ENCODE measurements at regions not wholly inside any gene's neighbourhood (a gene's known extent, or its start where the extent isn't known, plus 50 kb on each side); places are given as distances from the start of the nearest gene placed in this dataset.

DNA sequence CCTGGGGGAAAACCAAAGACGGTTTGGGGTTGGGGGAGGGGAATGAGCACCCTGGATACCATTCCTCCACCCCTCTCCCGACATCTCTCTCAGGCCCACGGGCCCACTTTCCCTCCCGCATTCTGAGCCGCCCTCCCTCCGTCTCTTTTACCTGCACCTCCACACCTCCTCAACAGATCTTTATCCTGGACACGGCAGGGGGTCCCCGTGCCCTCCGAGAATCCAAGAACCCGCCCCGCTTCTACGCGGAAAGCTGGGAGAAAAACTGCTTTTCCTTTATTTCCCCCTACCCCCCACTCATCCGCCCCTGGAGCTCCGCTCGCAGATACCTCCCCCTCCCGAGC, 108.8 kb downstream of the NAV1 start:
- DNase-seq (ENCODE audit: extremely low read depth, insufficient read length) = no peak
- Histone ChIP-seq H3K4me3 (replicated peaks; ENCODE audit: low read depth, low read length) (no peak overlapping the region), H3K27me3 (replicated peaks; ENCODE audit: control insufficient read depth, insufficient read depth, low read length) (peaks cover 1% of the 10 kb centered on the region), H3K36me3 (ENCODE audit: control insufficient read depth, insufficient read depth, low read length) (no peaks in the 10 kb centered on the region)
- TF ChIP-seq CTCF (IDR thresholded peaks at IDR 0.05; ENCODE audit: insufficient read depth, low read length, poor library complexity, severe bottlenecking) = no peak

- no peak for TF ChIP-seq CTCF (IDR thresholded peaks at IDR 0.05; ENCODE audit: insufficient read depth, low read length, poor library complexity, severe bottlenecking)
- peaks cover 1% of the 10 kb centered on the region for H3K27me3 ChIP-seq (replicated peaks; ENCODE audit: control insufficient read depth, insufficient read depth, low read length)
- H3K4me3 ChIP-seq (replicated peaks; ENCODE audit: low read depth, low read length) = no peak overlapping the region
- no peaks in the 10 kb centered on the region for H3K36me3 ChIP-seq (ENCODE audit: control insufficient read depth, insufficient read depth, low read length)
- DNase-seq (ENCODE audit: extremely low read depth, insufficient read length) = no peak
Measured at GRCh38 chr1:201648066-201648906, 109.4 kb downstream of the NAV1 start.

DNA sequence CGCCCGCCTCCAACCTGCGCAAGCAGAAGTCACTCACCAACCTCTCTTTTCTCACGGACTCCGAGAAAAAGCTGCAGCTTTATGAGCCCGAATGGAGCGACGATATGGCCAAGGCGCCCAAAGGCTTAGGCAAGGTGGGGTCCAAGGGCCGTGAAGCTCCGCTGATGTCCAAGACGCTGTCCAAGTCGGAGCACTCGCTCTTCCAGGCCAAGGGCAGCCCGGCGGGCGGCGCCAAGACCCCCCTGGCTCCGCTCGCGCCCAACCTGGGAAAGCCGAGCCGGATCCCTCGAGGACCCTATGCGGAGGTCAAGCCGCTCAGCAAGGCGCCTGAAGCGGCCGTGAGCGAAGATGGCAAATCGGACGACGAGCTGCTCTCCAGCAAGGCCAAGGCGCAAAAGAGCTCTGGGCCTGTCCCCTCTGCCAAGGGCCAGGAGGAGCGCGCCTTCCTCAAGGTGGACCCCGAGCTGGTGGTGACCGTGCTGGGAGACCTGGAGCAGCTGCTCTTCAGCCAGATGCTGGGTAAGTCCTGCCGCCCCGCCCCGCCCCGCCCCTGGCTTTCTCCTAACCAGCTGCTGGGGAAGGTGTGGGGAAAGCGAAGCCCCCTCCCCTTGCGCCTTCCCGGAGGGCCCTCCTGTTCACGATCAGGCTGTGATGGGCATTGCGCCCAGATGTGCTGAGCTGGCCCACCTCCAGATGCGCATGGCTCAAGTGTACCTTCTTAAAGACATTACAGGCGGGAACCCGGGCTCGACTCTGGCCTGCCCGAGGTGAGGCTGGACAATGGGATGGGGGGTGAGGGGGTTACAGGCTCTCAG, 110.2 kb downstream of the NAV1 start:
- H3K36me3 ChIP-seq (ENCODE audit: control insufficient read depth, insufficient read depth, low read length) = no peaks in the 10 kb centered on the region
- H3K27me3 ChIP-seq (replicated peaks; ENCODE audit: control insufficient read depth, insufficient read depth, low read length) = peaks cover 1% of the 10 kb centered on the region
- TF ChIP-seq CTCF (IDR thresholded peaks at IDR 0.05; ENCODE audit: insufficient read depth, low read length, poor library complexity, severe bottlenecking) = no peak
- no peak for DNase-seq (ENCODE audit: extremely low read depth, insufficient read length)
- H3K4me3 ChIP-seq (replicated peaks; ENCODE audit: low read depth, low read length) = no peak overlapping the region

- H3K36me3 ChIP-seq (ENCODE audit: control insufficient read depth, insufficient read depth, low read length) = no peaks in the 10 kb centered on the region
- TF ChIP-seq CTCF (IDR thresholded peaks at IDR 0.05; ENCODE audit: insufficient read depth, low read length, poor library complexity, severe bottlenecking) = no peak
- H3K4me3 ChIP-seq (replicated peaks; ENCODE audit: low read depth, low read length) = no peak overlapping the region
- H3K27me3 ChIP-seq (replicated peaks; ENCODE audit: control insufficient read depth, insufficient read depth, low read length) = peaks cover 1% of the 10 kb centered on the region
- no peak for DNase-seq (ENCODE audit: extremely low read depth, insufficient read length)
Measured at GRCh38 chr1:201649761-201650622, 111.1 kb downstream of the NAV1 start.

DNA sequence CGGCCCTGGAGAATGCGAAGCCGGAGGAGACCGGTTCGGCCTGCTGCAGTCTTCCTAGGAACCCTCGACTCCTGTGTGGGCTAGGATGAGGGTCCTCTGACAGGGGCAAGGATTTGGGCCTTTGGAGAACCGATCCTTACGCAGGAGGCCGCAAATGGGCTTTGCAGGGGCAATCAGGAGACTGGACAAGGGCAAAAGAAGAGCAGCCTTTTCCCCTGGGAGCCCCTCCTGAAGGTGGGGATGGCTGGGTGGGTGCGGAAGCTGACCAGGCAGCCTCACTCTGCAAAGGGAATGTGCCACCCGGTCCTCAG, 111.7 kb downstream of the NAV1 start:
- DNase-seq (ENCODE audit: extremely low read depth, insufficient read length) = no peak
- no peak for TF ChIP-seq CTCF (IDR thresholded peaks at IDR 0.05; ENCODE audit: insufficient read depth, low read length, poor library complexity, severe bottlenecking)
- H3K27me3 ChIP-seq (replicated peaks; ENCODE audit: control insufficient read depth, insufficient read depth, low read length) = peaks cover 1% of the 10 kb centered on the region
- no peak overlapping the region for H3K4me3 ChIP-seq (replicated peaks; ENCODE audit: low read depth, low read length)
- no peaks in the 10 kb centered on the region for H3K36me3 ChIP-seq (ENCODE audit: control insufficient read depth, insufficient read depth, low read length)

All from GM06990 (cell line).